Activated T-helper 2 cell treated with anti-CD3 and anti-CD28 coated beads, Interferon-gamma antibody, Interleukin-2, Interleukin-4, amounts not matched to agents 10 μg/mL and 5 μg/mL and 100 μg/mL, durations not matched to agents 14 hours and 24 hours and 36 hours (primary cell): ENCODE measurements at regions not wholly inside any gene's neighbourhood (a gene's known extent, or its start where the extent isn't known, plus 50 kb on each side); places are given as distances from the start of the nearest gene placed in this dataset.

Experiments used
- DNase-seq: peaks from one replicate; pipeline ENCODE4 v3.0.0; 2021; ENCODE audit warnings: low spot score
- H3K27ac Mint-ChIP-seq: one replicate; pipeline ENCODE4 v1.8.0; 2021; ENCODE audit warnings: mixed read lengths
- H3K27me3 Mint-ChIP-seq: one replicate; pipeline ENCODE4 v1.8.0; 2021; ENCODE audit warnings: low read depth, mixed read lengths
- H3K36me3 Mint-ChIP-seq: one replicate; pipeline ENCODE4 v1.8.0; 2021; ENCODE audit warnings: low read depth, mixed read lengths
- H3K4me1 Mint-ChIP-seq: one replicate; pipeline ENCODE4 v1.8.0; 2021; ENCODE audit warnings: low read depth, mixed read lengths
- H3K4me3 Mint-ChIP-seq: one replicate; pipeline ENCODE4 v1.8.0; 2021; ENCODE audit warnings: low read depth, mild to moderate bottlenecking, moderate library complexity, mixed read lengths
- H3K9me3 Mint-ChIP-seq: one replicate; pipeline ENCODE4 v1.8.0; 2021; ENCODE audit warnings: mixed read lengths
- intact Hi-C: fragments of 100-400 bp; cut with micrococcal nuclease; formaldehyde crosslinking; loops from one replicate; pipeline ENCODE4 v1.15.1; 2023

GRCh38 chr9:82539146-82539545, 523.8 kb downstream of the RASEF start:
- H3K36me3 Mint-ChIP-seq, result no peaks in the 10 kb centered on the region
- intact Hi-C loops, result no loop called here
- H3K9me3 Mint-ChIP-seq, result no peaks in the 10 kb centered on the region
- no peaks in the 10 kb centered on the region for H3K27me3 Mint-ChIP-seq
- H3K4me1 Mint-ChIP-seq, result peaks cover 3% of the 10 kb centered on the region
- H3K4me3 Mint-ChIP-seq, result no peak overlapping the region
- H3K27ac Mint-ChIP-seq, result no peak overlapping the region
- no peak for DNase-seq

- no peaks in the 10 kb centered on the region for H3K36me3 Mint-ChIP-seq
- no peaks in the 10 kb centered on the region for H3K27me3 Mint-ChIP-seq
- H3K9me3 Mint-ChIP-seq, result no peaks in the 10 kb centered on the region
- intact Hi-C loops, result no loop called here
- H3K4me1 Mint-ChIP-seq, result peaks cover 3% of the 10 kb centered on the region
- no peak overlapping the region for H3K27ac Mint-ChIP-seq
- H3K4me3 Mint-ChIP-seq, result no peak overlapping the region
- DNase-seq, result no peak
Observed at GRCh38 chr9:82539856-82540579, 522.9 kb downstream of the RASEF start.

GRCh38 chr9:82543726-82544125, 519.2 kb downstream of the RASEF start:
- Mint-ChIP-seq H3K4me1 (no peaks in the 10 kb centered on the region), H3K27me3 (no peaks in the 10 kb centered on the region), H3K9me3 (peaks cover 4% of the 10 kb centered on the region), H3K4me3 (no peak overlapping the region), H3K27ac (no peak overlapping the region), H3K36me3 (no peaks in the 10 kb centered on the region)
- no peak for DNase-seq
- intact Hi-C loops, result no loop called here

GRCh38 chr9:82546136-82546535, 516.8 kb downstream of the RASEF start:
- Mint-ChIP-seq H3K4me1 (no peaks in the 10 kb centered on the region), H3K27ac (no peak overlapping the region), H3K4me3 (no peak overlapping the region), H3K27me3 (no peaks in the 10 kb centered on the region), H3K9me3 (peaks cover 4% of the 10 kb centered on the region), H3K36me3 (no peaks in the 10 kb centered on the region)
- no peak for DNase-seq
- intact Hi-C loops, result no loop called here

GRCh38 chr9:82547995-82548394, 514.9 kb downstream of the RASEF start:
- Mint-ChIP-seq H3K4me1 (no peaks in the 10 kb centered on the region), H3K9me3 (peaks cover 4% of the 10 kb centered on the region), H3K36me3 (no peaks in the 10 kb centered on the region), H3K27me3 (no peaks in the 10 kb centered on the region), H3K4me3 (no peak overlapping the region), H3K27ac (no peak overlapping the region)
- DNase-seq, result no peak
- intact Hi-C loops, result no loop called here

- H3K9me3 Mint-ChIP-seq, result peaks cover 4% of the 10 kb centered on the region
Observed at GRCh38 chr9:82549174-82549821, 513.6 kb downstream of the RASEF start.

GRCh38 chr9:82552784-82553183, 510.2 kb downstream of the RASEF start:
- H3K4me1 Mint-ChIP-seq, result no peaks in the 10 kb centered on the region
- H3K9me3 Mint-ChIP-seq, result no peaks in the 10 kb centered on the region
- intact Hi-C loops, result no loop called here
- H3K27me3 Mint-ChIP-seq, result no peaks in the 10 kb centered on the region
- H3K27ac Mint-ChIP-seq, result no peak overlapping the region
- no peak overlapping the region for H3K4me3 Mint-ChIP-seq
- H3K36me3 Mint-ChIP-seq, result no peaks in the 10 kb centered on the region
- DNase-seq, result no peak

More at GRCh38 chr9:82549174-82549821, 513.6 kb downstream of the RASEF start:
- no peak for DNase-seq
- Mint-ChIP-seq H3K27ac (no peak overlapping the region), H3K4me1 (no peaks in the 10 kb centered on the region), H3K27me3 (no peaks in the 10 kb centered on the region), H3K4me3 (no peak overlapping the region), H3K36me3 (no peaks in the 10 kb centered on the region)
- intact Hi-C loops, result no loop called here

- Mint-ChIP-seq H3K27me3 (no peaks in the 10 kb centered on the region), H3K36me3 (no peaks in the 10 kb centered on the region), H3K4me1 (no peaks in the 10 kb centered on the region), H3K4me3 (no peak overlapping the region), H3K27ac (no peak overlapping the region), H3K9me3 (no peaks in the 10 kb centered on the region)
- DNase-seq, result no peak
- intact Hi-C loops, result no loop called here
Observed at GRCh38 chr9:82553654-82554366, 509.1 kb downstream of the RASEF start.

- no peaks in the 10 kb centered on the region for H3K27me3 Mint-ChIP-seq
- H3K9me3 Mint-ChIP-seq, result no peaks in the 10 kb centered on the region
- H3K4me1 Mint-ChIP-seq, result no peaks in the 10 kb centered on the region
- H3K4me3 Mint-ChIP-seq, result no peak overlapping the region
- intact Hi-C loops, result no loop called here
- DNase-seq, result no peak
- no peaks in the 10 kb centered on the region for H3K36me3 Mint-ChIP-seq
- no peak overlapping the region for H3K27ac Mint-ChIP-seq
Observed at GRCh38 chr9:82554381-82554780, 508.6 kb downstream of the RASEF start.

- H3K4me3 Mint-ChIP-seq, result no peak overlapping the region
- H3K9me3 Mint-ChIP-seq, result no peaks in the 10 kb centered on the region
- no peak for DNase-seq
- H3K27ac Mint-ChIP-seq, result no peak overlapping the region
- no peaks in the 10 kb centered on the region for H3K27me3 Mint-ChIP-seq
- no peaks in the 10 kb centered on the region for H3K36me3 Mint-ChIP-seq
- H3K4me1 Mint-ChIP-seq, result no peaks in the 10 kb centered on the region
- intact Hi-C loops, result no loop called here
Observed at GRCh38 chr9:82555031-82555430, 507.9 kb downstream of the RASEF start.

- intact Hi-C loops, result no loop called here
- Mint-ChIP-seq H3K9me3 (no peaks in the 10 kb centered on the region), H3K27me3 (no peaks in the 10 kb centered on the region)
Observed at GRCh38 chr9:82555431-82556051, 507.4 kb downstream of the RASEF start.

GRCh38 chr9:82558346-82558745, 504.6 kb downstream of the RASEF start:
- Mint-ChIP-seq H3K36me3 (no peaks in the 10 kb centered on the region), H3K27ac (no peak overlapping the region), H3K4me1 (no peaks in the 10 kb centered on the region), H3K9me3 (no peaks in the 10 kb centered on the region), H3K4me3 (no peak overlapping the region), H3K27me3 (no peaks in the 10 kb centered on the region)
- intact Hi-C loops, result no loop called here
- DNase-seq, result no peak

More at GRCh38 chr9:82555431-82556051, 507.4 kb downstream of the RASEF start:
- Mint-ChIP-seq H3K4me3 (no peak overlapping the region), H3K27ac (no peak overlapping the region), H3K4me1 (no peaks in the 10 kb centered on the region), H3K36me3 (no peaks in the 10 kb centered on the region)
- DNase-seq, result no peak
